CD14-positive monocyte (primary cell): ENCODE measurements at regions not wholly inside any gene's neighbourhood (a gene's known extent, or its start where the extent isn't known, plus 50 kb on each side); places are given as distances from the start of the nearest gene placed in this dataset.

Experiments
- DNase-seq, 3 donors: peaks; one replicate each; pipeline ENCODE4 v3.0.0-alpha.2; 2011 to 2022
- H2AFZ ChIP-seq: 2 replicates; pipeline ENCODE4 v1.6.0; 2012; ENCODE audit warnings: mild to moderate bottlenecking, low read depth, low read length, inconsistent platforms; ENCODE audit not compliant: insufficient read depth, poor library complexity, severe bottlenecking
- H3K27ac ChIP-seq, 2 donors: 1 replicate in 1 of 2; 2 replicates in 1 of 2; pipeline ENCODE4 v1.5.1; 2012 to 2013; ENCODE audit warnings: low read length in 2 of 2, control low read depth in 1 of 2, inconsistent platforms in 1 of 2, low read depth in 1 of 2, mild to moderate bottlenecking in 1 of 2
- H3K27me3 ChIP-seq, 2 donors: one replicate each; pipeline versions ENCODE4 v1.6.0 to v1.6.1; 2011 to 2013; ENCODE audit warnings: low read length in 2 of 2; ENCODE audit not compliant: control insufficient read depth in 2 of 2, insufficient read depth in 2 of 2
- H3K36me3 ChIP-seq, 2 donors: replicated peaks in 1 of 2; 1 replicate in 1 of 2; 2 replicates in 1 of 2; pipeline versions ENCODE4 v1.5.1 to v1.6.1; 2012 to 2013; ENCODE audit warnings: low read length in 2 of 2, control low read depth in 1 of 2, inconsistent platforms in 1 of 2, mild to moderate bottlenecking in 1 of 2; ENCODE audit not compliant: insufficient read depth in 2 of 2, control insufficient read depth in 1 of 2
- H3K4me1 ChIP-seq, 2 donors: 1 replicate in 1 of 2; 2 replicates in 1 of 2; pipeline versions ENCODE4 v1.5.1 to v1.6.1; 2012 to 2013; ENCODE audit warnings: low read length in 2 of 2, control low read depth in 1 of 2, inconsistent platforms in 1 of 2, mild to moderate bottlenecking in 1 of 2, moderate library complexity in 1 of 2; ENCODE audit not compliant: insufficient read depth in 2 of 2, control insufficient read depth in 1 of 2
- H3K4me2 ChIP-seq: replicated peaks from 2 replicates; pipeline ENCODE3; 2012; ENCODE audit warnings: low read length, moderate library complexity, mild to moderate bottlenecking; ENCODE audit not compliant: poor library complexity, severe bottlenecking; ENCODE audit errors: extremely low read depth
- H3K4me3 ChIP-seq, 3 experiments: fragments of 200-600 bp in 1 of 3; sonication (generic) in 1 of 3; replicated peaks in 1 of 3; 1 replicate in 2 of 3; 2 replicates in 1 of 3; pipeline ENCODE4 v1.5.1; 2011 to 2013; ENCODE audit warnings: low read length in 3 of 3, mild to moderate bottlenecking in 3 of 3, control low read depth in 2 of 3, low read depth in 2 of 3, inconsistent platforms in 1 of 3, moderate library complexity in 1 of 3
- H3K79me2 ChIP-seq: 2 replicates; pipeline ENCODE4 v1.6.0; 2012; ENCODE audit warnings: mild to moderate bottlenecking, control low read depth, inconsistent platforms, low read length, moderate library complexity; ENCODE audit not compliant: insufficient read depth
- H3K9ac ChIP-seq: 2 replicates; pipeline ENCODE4 v1.6.0; 2017; ENCODE audit warnings: low read length, mild to moderate bottlenecking; ENCODE audit not compliant: insufficient read depth, poor library complexity, severe bottlenecking
- H3K9me3 ChIP-seq, 2 donors: replicated peaks in 1 of 2; 1 replicate in 1 of 2; 2 replicates in 1 of 2; pipeline versions ENCODE4 v1.5.1 to v1.6.1; 2012 to 2013; ENCODE audit warnings: low read length in 2 of 2, control low read depth in 1 of 2; ENCODE audit not compliant: control insufficient read depth in 1 of 2, insufficient read depth in 1 of 2
- H4K20me1 ChIP-seq: 2 replicates; pipeline ENCODE4 v1.6.0; 2012; ENCODE audit warnings: mild to moderate bottlenecking, low read length, control low read depth, moderate library complexity; ENCODE audit not compliant: insufficient read depth
- H3K27ac Mint-ChIP-seq, 7 donors: one replicate each; pipeline ENCODE4 v1.8.0; 2020; ENCODE audit warnings: mild to moderate bottlenecking in 7 of 7, mixed read lengths in 7 of 7, moderate library complexity in 6 of 7, inconsistent platforms in 2 of 7
- H3K27me3 Mint-ChIP-seq, 3 donors: one replicate each; pipeline ENCODE4 v1.8.0; 2021 to 2022; ENCODE audit warnings: low read depth in 3 of 3, mild to moderate bottlenecking in 3 of 3, mixed read lengths in 3 of 3, moderate library complexity in 3 of 3, inconsistent platforms in 1 of 3
- H3K36me3 Mint-ChIP-seq, 2 donors: one replicate each; pipeline ENCODE4 v1.8.0; 2020; ENCODE audit warnings: mixed read lengths in 2 of 2, inconsistent platforms in 1 of 2, mild to moderate bottlenecking in 1 of 2
- H3K4me1 Mint-ChIP-seq: one replicate; pipeline ENCODE4 v1.8.0; 2020; ENCODE audit warnings: mild to moderate bottlenecking, mixed read lengths
- H3K4me3 Mint-ChIP-seq, 2 donors: one replicate each; pipeline ENCODE4 v1.8.0; 2020; ENCODE audit warnings: mild to moderate bottlenecking in 2 of 2, mixed read lengths in 2 of 2, moderate library complexity in 1 of 2
- H3K9me3 Mint-ChIP-seq, 7 donors: one replicate each; pipeline ENCODE4 v1.8.0; 2020 to 2022; ENCODE audit warnings: mixed read lengths in 7 of 7, mild to moderate bottlenecking in 6 of 7, moderate library complexity in 6 of 7, inconsistent platforms in 2 of 7
- WGBS: methylation state at CpG from one replicate; pipeline ENCODE4 v1.1.5; 2013; ENCODE audit warnings: missing lambda C conversion rate; ENCODE audit not compliant: insufficient coverage; 5-methylcytosine and 5-hydroxymethylcytosine counted together
- intact Hi-C, 2 donors: fragments of 100-400 bp; cut with micrococcal nuclease; formaldehyde crosslinking; loops; one replicate each; pipeline versions ENCODE4 v1.15.0 to v1.15.1; 2023
- TF ChIP-seq, protein P1 (sequence below): fragments of 200-600 bp; IDR thresholded peaks from one replicate; pipeline ENCODE4 v1.8.0; 2022; ENCODE audit warnings: antibody characterized with exemption, mild to moderate bottlenecking

DNA sequence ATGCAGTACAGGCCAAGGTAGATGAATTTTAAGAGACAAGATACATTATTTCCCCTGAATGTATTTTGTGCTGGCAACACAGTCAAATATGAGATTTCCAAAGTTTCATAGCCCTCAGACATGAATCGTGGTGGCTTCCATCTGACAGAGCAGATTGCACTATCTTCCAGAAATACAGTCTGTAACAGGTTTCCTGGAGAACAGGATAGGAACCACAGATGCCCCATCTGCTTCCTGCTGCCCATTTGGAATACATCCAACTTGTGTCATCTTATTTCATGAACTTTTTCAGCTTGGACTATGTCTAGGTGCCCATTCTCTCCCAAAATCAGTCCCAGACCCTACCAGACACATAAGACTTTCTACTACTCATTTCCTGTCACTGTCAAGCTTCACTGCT, 426.0 kb downstream of the KIF16B start:
- H4K20me1 ChIP-seq, result no peaks in the 10 kb centered on the region
- TF ChIP-seq, protein P1, sequence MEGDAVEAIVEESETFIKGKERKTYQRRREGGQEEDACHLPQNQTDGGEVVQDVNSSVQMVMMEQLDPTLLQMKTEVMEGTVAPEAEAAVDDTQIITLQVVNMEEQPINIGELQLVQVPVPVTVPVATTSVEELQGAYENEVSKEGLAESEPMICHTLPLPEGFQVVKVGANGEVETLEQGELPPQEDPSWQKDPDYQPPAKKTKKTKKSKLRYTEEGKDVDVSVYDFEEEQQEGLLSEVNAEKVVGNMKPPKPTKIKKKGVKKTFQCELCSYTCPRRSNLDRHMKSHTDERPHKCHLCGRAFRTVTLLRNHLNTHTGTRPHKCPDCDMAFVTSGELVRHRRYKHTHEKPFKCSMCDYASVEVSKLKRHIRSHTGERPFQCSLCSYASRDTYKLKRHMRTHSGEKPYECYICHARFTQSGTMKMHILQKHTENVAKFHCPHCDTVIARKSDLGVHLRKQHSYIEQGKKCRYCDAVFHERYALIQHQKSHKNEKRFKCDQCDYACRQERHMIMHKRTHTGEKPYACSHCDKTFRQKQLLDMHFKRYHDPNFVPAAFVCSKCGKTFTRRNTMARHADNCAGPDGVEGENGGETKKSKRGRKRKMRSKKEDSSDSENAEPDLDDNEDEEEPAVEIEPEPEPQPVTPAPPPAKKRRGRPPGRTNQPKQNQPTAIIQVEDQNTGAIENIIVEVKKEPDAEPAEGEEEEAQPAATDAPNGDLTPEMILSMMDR, result no peak
- Mint-ChIP-seq H3K4me3 (no peak overlapping the region), H3K27ac (no peak overlapping the region), H3K36me3 (no peaks in the 10 kb centered on the region), H3K9me3 (peaks cover 2 to 8% (median 6%) of the 10 kb centered on the region in 7 donors), H3K4me1 (no peaks in the 10 kb centered on the region), H3K27me3 (no peaks in the 10 kb centered on the region)
- H2AFZ ChIP-seq, result no peak overlapping the region
- H3K4me3 ChIP-seq, result no peak overlapping the region
- no peak for DNase-seq
- intact Hi-C loops, result no loop called here
- H3K27ac ChIP-seq, result no peak overlapping the region
- H3K36me3 ChIP-seq, result no peaks in the 10 kb centered on the region
- H3K4me1 ChIP-seq, result no peaks in the 10 kb centered on the region
- H3K27me3 ChIP-seq, result no peaks in the 10 kb centered on the region
- no peak overlapping the region for H3K4me2 ChIP-seq
- H3K9ac ChIP-seq, result no peak overlapping the region
- no peaks in the 10 kb centered on the region for H3K79me2 ChIP-seq
- H3K9me3 ChIP-seq, result peaks cover 1% of the 10 kb centered on the region in 2 donors
- 6% methylated on average over 1 of the region's 1 CpG for WGBS

DNA sequence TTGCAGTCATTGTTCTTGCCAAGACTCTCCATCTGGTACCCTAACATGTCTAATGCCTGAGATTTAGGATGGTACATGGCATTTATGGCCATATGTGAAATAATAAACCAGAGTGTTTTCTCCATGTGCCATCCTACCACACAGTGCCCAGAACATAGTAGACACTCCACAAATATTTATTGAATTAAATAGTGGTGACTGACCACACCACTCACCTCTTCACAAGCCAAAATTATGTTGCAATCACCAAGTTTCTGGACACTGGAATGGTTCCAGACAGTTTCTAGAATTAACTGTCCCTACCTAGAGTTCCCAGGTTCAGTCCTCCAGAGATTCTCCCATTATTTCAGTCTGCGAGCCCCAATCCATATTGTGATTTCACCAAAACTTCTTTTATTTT, 427.3 kb downstream of the KIF16B start:
- intact Hi-C loops, result no loop called here
- Histone ChIP-seq H3K9me3 (no peaks in the 10 kb centered on the region), H3K4me3 (no peak overlapping the region), H3K9ac (no peak overlapping the region), H3K4me1 (no peaks in the 10 kb centered on the region), H3K4me2 (no peak overlapping the region), H4K20me1 (no peaks in the 10 kb centered on the region), H2AFZ (no peak overlapping the region), H3K27ac (no peak overlapping the region), H3K27me3 (no peaks in the 10 kb centered on the region), H3K79me2 (no peaks in the 10 kb centered on the region), H3K36me3 (no peaks in the 10 kb centered on the region)
- WGBS, result 100% methylated on average over 1 of the region's 1 CpG
- Mint-ChIP-seq H3K4me1 (no peaks in the 10 kb centered on the region), H3K36me3 (no peaks in the 10 kb centered on the region), H3K4me3 (no peak overlapping the region), H3K9me3 (peaks cover 2 to 8% (median 3%) of the 10 kb centered on the region in 7 donors), H3K27ac (no peak overlapping the region), H3K27me3 (no peaks in the 10 kb centered on the region)
- TF ChIP-seq, protein P1, result no peak
- no peak for DNase-seq
